Mucosa of descending colon (tissue), 3 donors: ENCODE measurements at regions not wholly inside any gene's neighbourhood (a gene's known extent, or its start where the extent isn't known, plus 50 kb on each side); places are given as distances from the start of the nearest gene placed in this dataset.

ENCODE experiments used
- ATAC-seq: fragments of 200-7000 bp; cut with Tn5 transposase; one replicate; pipeline ENCODE4 v1.9.1; 2020; ENCODE audit warnings: mild to moderate bottlenecking, moderate library complexity
- DNase-seq, 3 donors: peaks; one replicate each; pipeline ENCODE4 v3.0.0-alpha.2; 2020
- H3K36me3 ChIP-seq: fragments of 200-600 bp; one replicate; pipeline ENCODE4 v1.8.0; 2021; ENCODE audit warnings: low read depth, mild to moderate bottlenecking
- H3K4me1 ChIP-seq: fragments of 200-600 bp; one replicate; pipeline ENCODE4 v1.8.0; 2021; ENCODE audit warnings: low read depth, mild to moderate bottlenecking
- H3K4me3 ChIP-seq: fragments of 200-600 bp; one replicate; pipeline ENCODE4 v1.8.0; 2021; ENCODE audit warnings: mild to moderate bottlenecking
- H3K9me3 ChIP-seq: fragments of 200-600 bp; one replicate; pipeline ENCODE4 v1.8.0; 2021; ENCODE audit warnings: mild to moderate bottlenecking
- CTCF ChIP-seq: fragments of 200-600 bp; IDR thresholded peaks from one replicate; pipeline ENCODE4 v1.8.0; 2022; ENCODE audit warnings: antibody characterized with exemption, mild to moderate bottlenecking
- intact Hi-C, 2 donors: fragments of 100-400 bp; cut with DNase I in 1 of 2; cut with micrococcal nuclease in 1 of 2; formaldehyde crosslinking; loops; one replicate each; pipeline versions ENCODE4 v1.11.0 to v1.11.1; 2022; cut with DNase I, micrococcal nuclease
- donor health status: DM: no; HTN: no; CAD: no; lungs with moderate emphysema.
- donor health status: DM: no; HTN: no; CAD: no.
- donor health status: DM: no; HTN: yes; CAD: no.

GRCh38 chr13:30093236-30093635 is 214.1 kb downstream of the KATNAL1 start:
- intact Hi-C loops: no loop called here
- Histone ChIP-seq H3K4me1 (no peaks in the 10 kb centered on the region), H3K9me3 (no peaks in the 10 kb centered on the region), H3K36me3 (no peaks in the 10 kb centered on the region), H3K4me3 (no peak overlapping the region)
- no peak for ATAC-seq
- no peak for TF ChIP-seq CTCF
- DNase-seq: no peak

DNA sequence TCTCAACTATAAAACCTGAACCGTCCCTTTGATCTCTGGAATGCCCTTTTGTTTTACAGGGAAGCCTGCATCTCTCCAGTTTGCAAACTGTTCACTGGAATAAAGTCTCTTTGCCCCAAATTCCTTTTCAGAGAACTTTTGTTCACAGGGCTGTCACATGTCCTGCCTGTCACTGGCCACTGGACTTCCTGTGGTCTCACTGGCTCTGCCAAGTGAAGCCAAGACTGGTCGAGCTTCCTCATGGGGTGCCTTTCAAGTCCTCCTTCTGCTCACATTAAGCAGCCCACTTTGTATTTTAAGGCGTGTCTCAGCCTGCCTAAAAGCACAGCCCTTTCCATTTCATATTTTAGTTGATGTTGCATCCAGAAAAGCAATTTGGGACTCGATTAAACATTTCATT is 215.7 kb downstream of the KATNAL1 start:
- no peak for TF ChIP-seq CTCF
- ATAC-seq (no peak), DNase-seq (no peak)
- intact Hi-C loops: no loop called here
- no peaks in the 10 kb centered on the region for H3K9me3 ChIP-seq
- no peaks in the 10 kb centered on the region for H3K36me3 ChIP-seq
- H3K4me1 ChIP-seq: no peaks in the 10 kb centered on the region
- H3K4me3 ChIP-seq: no peak overlapping the region

GRCh38 chr13:30091035-30091434 is 216.3 kb downstream of the KATNAL1 start:
- ATAC-seq (no peak), DNase-seq (no peak)
- Histone ChIP-seq H3K4me1 (no peaks in the 10 kb centered on the region), H3K4me3 (no peak overlapping the region), H3K9me3 (no peaks in the 10 kb centered on the region), H3K36me3 (no peaks in the 10 kb centered on the region)
- intact Hi-C loops: no loop called here
- no peak for TF ChIP-seq CTCF

DNA sequence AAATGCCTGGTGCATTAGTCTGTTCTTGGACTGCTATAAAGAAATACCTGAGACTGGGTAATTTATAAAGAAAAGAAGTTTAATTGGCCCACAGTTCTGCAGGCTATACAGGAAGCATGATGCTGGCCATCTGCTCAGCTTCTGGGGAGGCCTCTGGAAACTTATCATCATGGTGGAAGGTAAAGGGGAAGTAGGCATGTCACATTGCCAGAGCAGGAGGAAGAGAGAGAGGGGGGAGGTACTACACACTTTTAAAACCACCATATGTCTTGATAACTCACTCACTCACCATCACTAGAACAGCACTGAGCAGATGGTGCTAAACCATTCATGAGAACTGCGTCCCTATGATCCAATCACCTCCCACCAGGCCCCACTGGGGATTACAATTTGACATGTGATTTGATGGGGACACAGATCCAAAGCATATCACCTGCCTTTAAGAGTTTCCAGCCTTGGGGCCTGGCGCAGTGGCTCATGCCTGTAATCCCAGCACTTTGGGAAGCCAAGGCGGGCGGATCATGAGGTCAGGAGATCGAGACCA is 219.0 kb downstream of the KATNAL1 start:
- intact Hi-C loops: no loop called here
- TF ChIP-seq CTCF: no peak

DNA sequence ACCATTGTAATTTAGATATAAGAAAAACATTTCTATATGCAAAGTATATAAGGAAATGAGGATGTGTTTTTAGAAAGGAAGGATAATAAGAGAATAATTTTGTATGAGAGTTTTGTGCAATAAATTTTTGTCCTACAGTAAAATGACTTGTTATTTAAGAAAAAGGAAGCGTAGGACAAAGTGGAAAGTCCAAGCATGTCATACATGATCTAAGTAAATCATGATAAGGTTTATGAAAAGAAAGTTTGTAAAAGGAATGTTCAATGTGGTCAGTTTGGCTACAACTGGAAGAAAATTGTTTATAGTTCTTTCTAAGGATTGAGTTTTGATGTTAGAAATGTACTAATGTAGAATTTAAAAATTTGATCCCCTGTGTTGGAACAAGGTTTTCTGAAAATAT is 222.3 kb downstream of the KATNAL1 start:
- DNase-seq (no peak), ATAC-seq (no peak)
- H3K4me3 ChIP-seq: no peak overlapping the region
- H3K4me1 ChIP-seq: no peaks in the 10 kb centered on the region
- intact Hi-C loops: no loop called here
- H3K36me3 ChIP-seq: no peaks in the 10 kb centered on the region
- no peak for TF ChIP-seq CTCF
- H3K9me3 ChIP-seq: no peaks in the 10 kb centered on the region

More for the DNA sequence above, 219.0 kb downstream of the KATNAL1 start:
- Histone ChIP-seq H3K4me1 (no peaks in the 10 kb centered on the region), H3K9me3 (no peaks in the 10 kb centered on the region), H3K36me3 (no peaks in the 10 kb centered on the region), H3K4me3 (no peak overlapping the region)
- ATAC-seq (no peak), DNase-seq (no peak)

DNA sequence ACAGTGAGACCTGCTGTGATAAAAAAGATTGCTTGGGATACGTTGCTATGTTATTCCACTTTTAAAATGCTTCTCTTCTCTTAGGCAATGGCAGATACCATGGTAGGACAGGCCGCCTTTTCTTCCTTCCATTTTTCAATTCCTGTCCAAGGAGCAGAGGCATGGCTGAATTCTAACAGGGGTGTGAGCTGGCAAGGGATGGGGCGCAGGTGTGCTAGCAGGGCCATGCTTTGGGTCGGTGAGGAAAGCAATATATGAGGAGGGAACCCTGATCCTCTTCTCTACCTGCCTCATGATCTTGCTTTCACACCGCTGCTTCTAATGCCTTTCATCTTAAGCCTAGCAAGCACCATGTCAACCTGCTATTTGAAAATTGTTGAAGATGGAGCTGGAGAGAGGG is 225.0 kb downstream of the KATNAL1 start:
- intact Hi-C loops: no loop called here
- Histone ChIP-seq H3K9me3 (no peaks in the 10 kb centered on the region), H3K4me1 (no peaks in the 10 kb centered on the region), H3K36me3 (no peaks in the 10 kb centered on the region), H3K4me3 (no peak overlapping the region)
- TF ChIP-seq CTCF: no peak
- DNase-seq: no peak
- no peak for ATAC-seq
